CD4-positive, alpha-beta T cell treated with Interleukin-10 for 1 hour (primary cell): ENCODE measurements at regions not wholly inside any gene's neighbourhood (a gene's known extent, or its start where the extent isn't known, plus 50 kb on each side); places are given as distances from the start of the nearest gene placed in this dataset.
A peak's percentile ranks its signal among the peaks of the same experiment; 100 is the strongest.

Source experiments
- DNase-seq: peaks from one replicate; pipeline ENCODE4 v3.0.0-alpha.2; 2020

GRCh38 chr10:78976825-78977755, 91.7 kb upstream of the ZMIZ1 start:
- DNase-seq = no peak

- no peak for DNase-seq
These were observed 88.8 kb upstream of the ZMIZ1 start for GRCh38 chr10:78979938-78980337.

GRCh38 chr10:78980354-78980753, 88.4 kb upstream of the ZMIZ1 start:
- no peak for DNase-seq

GRCh38 chr10:78980815-78981214, 88.0 kb upstream of the ZMIZ1 start:
- DNase-seq = no peak

GRCh38 chr10:78981257-78981969, 87.4 kb upstream of the ZMIZ1 start:
- DNase-seq = peak; percentile 14

- DNase-seq = no peak
These were observed 86.8 kb upstream of the ZMIZ1 start for GRCh38 chr10:78981970-78982281.

- no peak for DNase-seq
These were observed 86.0 kb upstream of the ZMIZ1 start for GRCh38 chr10:78982726-78983125.

GRCh38 chr10:78983608-78984007, 85.2 kb upstream of the ZMIZ1 start:
- no peak for DNase-seq

GRCh38 chr10:78985973-78986818, 82.6 kb upstream of the ZMIZ1 start:
- no peak for DNase-seq

GRCh38 chr10:78991187-78991586, 77.6 kb upstream of the ZMIZ1 start:
- DNase-seq = no peak

GRCh38 chr10:78992333-78992732, 76.4 kb upstream of the ZMIZ1 start:
- peak; percentile 19 for DNase-seq

GRCh38 chr10:78993261-78993945, 75.4 kb upstream of the ZMIZ1 start:
- DNase-seq = no peak

GRCh38 chr10:78995987-78996791, 72.6 kb upstream of the ZMIZ1 start:
- no peak for DNase-seq

GRCh38 chr10:78996792-78997129, 72.0 kb upstream of the ZMIZ1 start:
- DNase-seq = no peak

- DNase-seq = no peak
These were observed 70.8 kb upstream of the ZMIZ1 start for GRCh38 chr10:78997635-78998618.

GRCh38 chr10:79001082-79001885, 67.5 kb upstream of the ZMIZ1 start:
- no peak for DNase-seq

GRCh38 chr10:79002336-79002735, 66.4 kb upstream of the ZMIZ1 start:
- no peak for DNase-seq

- no peak for DNase-seq
These were observed 65.3 kb upstream of the ZMIZ1 start for GRCh38 chr10:79003183-79004100.

GRCh38 chr10:79004311-79004710, 64.5 kb upstream of the ZMIZ1 start:
- DNase-seq = no peak
